ENCODE measurements at regions not wholly inside any gene's neighbourhood (a gene's known extent, or its start where the extent isn't known, plus 50 kb on each side); places are given as distances from the start of the nearest gene placed in this dataset.
"Not testable (repeated sequence)": the region's sequence is repeated elsewhere in the genome, so short reads cannot be mapped to it uniquely, and the experiment has no call there.

GRCh38 chr3:20316238-20316637 is 130.2 kb upstream of the SGO1 start:
- no peak for DNase-seq

DNA sequence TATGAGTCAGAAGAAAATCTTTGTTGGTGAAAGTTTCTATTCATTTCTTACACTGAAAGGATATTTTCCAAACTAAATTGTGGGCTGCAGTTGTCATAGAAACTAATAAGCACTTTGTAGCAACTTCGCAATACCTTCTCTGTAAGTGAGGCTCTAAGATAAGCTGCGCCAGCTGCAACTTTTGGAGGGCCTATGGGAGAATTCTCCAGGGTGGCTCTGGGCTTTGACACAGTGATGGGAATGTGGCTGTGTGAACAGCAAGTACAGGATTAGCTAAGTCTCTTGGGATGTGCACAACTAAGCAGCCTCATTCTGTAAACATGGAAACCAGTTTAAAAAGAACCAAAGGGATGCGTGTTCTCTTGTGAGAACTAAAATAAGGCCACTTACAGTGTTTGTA is 124.6 kb upstream of the SGO1 start:
- no peak for DNase-seq

DNA sequence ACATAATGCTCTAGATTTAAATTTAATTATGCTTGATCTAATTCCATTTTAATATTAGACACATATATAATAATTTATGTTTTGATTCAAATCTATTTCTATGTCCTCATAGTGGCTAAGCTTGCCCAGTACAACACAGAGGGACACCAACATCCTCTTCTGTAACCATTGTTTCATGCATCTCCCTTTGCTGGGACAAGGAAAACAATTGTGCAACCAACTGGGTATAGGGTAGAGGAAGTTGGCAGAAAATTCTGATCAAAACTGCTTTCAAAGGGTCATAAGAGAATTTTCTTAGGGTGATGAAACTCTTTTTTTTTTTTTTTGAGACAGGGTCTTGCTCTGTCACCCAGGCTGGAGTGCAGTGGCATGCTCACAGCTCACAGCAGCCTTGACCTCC is 121.4 kb upstream of the SGO1 start:
- no peak for DNase-seq

DNA sequence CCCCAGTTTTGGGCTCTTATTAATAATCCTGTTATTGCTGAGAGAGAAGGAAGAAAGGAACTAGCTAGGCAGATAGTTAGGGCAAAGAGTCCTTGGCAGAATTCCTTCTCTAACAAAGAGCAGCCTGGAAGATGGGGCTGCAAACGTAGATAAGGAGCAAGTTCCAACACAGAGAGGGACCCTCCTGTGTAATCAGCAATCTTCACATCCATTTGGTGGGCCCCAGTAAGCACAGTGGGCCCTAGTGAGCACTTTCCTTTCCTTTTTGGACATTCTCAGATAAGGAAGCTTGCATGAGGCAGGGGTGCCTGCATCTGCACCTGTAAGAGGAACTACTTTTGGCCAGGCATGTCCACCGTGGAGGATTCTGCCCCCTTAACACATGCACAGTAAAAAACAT is 119.6 kb upstream of the SGO1 start:
- DNase-seq, result no peak

GRCh38 chr3:20302766-20303165 is 116.8 kb upstream of the SGO1 start:
- DNase-seq, result no peak

DNA sequence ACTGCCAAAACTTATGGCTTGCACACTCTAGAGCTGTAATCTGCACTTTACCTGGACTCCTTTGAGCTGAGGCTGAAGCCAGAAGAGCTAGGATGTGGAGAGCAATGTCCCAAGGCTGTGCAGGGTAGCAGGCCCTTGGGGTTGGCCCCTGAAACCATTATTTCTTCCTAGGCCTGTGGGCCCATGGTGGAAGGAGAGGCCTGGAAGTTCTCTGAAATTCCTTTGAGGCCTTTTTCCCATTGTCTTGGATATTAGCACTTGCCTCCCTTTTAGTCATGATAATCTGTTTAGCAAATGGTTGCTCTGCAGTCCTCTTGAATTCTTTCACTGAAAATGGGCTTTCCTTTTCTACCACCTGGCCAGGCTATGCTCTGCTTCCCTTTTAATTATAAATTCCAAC is 102.0 kb upstream of the SGO1 start:
- no peak for DNase-seq

- DNase-seq, result peak; percentile 41 to 46
Measured at GRCh38 chr3:20280257-20280656, 94.3 kb upstream of the SGO1 start.

DNA sequence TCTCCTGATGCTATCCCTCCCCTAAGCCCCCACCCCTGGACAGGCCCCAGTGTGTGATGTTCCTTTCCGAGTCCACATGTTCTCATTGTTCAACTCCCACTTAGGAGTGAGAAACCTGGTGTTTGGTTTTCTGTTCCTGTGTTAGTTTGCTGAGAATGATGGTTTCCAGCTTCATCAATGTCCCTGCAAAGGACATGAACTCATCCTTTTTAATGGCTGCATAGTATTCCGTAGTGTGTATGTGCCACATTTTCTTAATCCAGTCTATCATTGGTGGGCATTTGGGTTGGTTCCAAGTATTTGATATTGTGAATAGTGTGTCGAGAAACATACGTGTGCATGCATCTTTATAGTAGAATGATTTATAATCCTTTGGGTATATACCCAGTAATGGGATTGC is 80.0 kb upstream of the SGO1 start:
- not testable (repeated sequence) for DNase-seq

GRCh38 chr3:20264900-20265567 is 79.0 kb upstream of the SGO1 start:
- DNase-seq, result no peak

DNA sequence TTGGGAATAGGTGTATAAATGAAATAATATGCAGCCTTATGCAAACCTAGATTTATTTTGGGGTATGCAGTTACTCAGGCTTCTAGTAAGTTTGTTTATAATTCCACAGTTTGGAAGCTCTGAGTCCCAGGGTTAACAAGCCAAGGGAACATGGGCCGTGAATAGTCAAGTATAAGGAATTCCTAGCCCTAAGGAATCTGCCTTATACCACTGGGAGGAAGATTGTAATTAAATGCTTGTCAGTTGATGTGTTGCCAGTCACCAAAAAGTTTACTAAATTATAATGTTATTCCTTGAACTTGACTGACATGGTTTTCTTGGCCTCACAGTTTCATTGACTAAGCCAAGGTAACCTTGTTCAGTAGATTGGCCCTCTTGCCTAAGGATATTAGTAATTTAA is 72.4 kb upstream of the SGO1 start:
- no peak for DNase-seq

GRCh38 chr3:20256144-20256543 is 70.1 kb upstream of the SGO1 start:
- no peak for DNase-seq

DNA sequence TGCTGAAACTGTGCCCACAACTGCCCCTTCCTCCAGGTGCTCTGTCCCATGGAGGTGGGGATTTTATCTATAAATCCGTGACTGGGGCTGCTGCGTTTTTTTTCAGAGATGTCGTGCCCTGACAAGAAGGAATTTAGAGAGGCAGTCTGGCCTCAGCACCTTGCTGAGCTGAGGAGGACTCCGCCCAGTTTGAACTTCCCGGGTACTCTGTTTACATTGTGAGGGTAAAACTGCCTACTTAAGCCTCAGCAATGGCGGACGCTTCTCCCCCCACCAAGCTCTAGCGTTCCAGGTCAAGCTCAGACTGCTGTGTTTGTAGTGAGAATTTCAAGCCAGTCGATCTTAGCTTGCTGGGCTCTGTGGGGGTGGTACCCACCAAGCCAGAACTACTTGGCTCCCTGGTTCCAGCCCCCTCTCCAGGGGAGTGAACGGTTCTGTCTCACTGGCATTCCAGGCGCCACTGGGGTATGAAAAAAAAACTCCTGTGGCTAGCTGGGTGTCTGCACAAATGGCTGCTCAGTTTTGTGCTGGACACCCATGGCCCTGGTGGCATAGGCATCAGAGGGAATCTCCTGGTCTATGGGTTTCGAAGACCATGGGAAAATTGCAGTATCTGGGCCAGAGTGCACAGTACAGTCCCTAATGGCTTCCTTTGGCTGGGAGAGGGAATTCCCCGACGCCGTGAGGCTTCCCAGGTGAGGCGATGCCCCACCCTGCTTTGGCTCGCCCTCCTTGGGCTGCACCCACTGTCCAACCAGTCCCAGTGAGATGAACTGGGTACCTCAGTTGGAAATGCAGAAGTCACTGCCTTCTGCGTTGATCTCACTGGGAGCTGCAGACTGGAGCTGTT is 68.5 kb upstream of the SGO1 start:
- no peak for DNase-seq

GRCh38 chr3:20250786-20251185 is 64.8 kb upstream of the SGO1 start:
- DNase-seq, result no peak

DNA sequence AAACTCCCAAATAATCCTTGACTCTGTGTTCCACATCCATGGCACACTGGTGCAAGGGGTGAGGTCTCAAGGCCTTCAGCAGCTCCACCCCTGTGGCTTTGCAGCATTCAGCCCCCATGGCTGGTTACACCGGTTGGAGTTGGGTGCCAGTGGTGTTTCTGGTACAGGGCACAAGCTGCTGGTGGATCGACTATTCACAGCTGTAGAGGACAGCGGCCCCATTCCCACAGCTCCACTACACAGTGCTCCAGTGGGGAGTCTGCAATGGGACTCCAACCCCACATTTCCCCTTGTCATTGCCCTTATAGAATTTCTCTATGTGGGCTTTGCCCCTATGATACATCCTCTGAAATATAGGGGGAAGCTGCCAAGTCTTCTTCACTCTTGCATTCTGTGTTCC is 64.3 kb upstream of the SGO1 start:
- DNase-seq, result no peak

DNA sequence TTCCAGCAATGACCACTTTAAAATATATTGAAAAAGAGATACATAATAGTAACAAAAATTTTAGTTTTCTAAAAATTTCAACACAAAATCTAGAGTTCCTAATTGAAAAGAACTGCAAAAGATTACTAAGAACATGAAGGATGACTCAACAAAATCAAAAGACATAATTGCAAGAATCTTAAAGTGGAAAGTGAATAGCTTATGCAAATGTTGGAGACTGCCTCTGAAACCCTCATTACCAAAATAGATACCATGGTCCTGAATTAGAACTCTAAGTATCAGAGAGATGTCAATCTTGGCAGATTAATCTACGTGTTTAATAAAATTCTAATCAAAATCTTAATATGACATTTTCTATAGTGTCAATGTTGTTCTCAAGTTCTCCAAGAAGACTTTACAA is 60.7 kb upstream of the SGO1 start:
- DNase-seq, result no peak

- DNase-seq, result peak; percentile 3 to 5
Measured at GRCh38 chr3:20245781-20246180, 59.8 kb upstream of the SGO1 start.

- no peak for DNase-seq
Measured at GRCh38 chr3:20240154-20240883, 54.3 kb upstream of the SGO1 start.

GRCh38 chr3:20238199-20238598 is 52.2 kb upstream of the SGO1 start:
- DNase-seq, result not testable (repeated sequence)

DNA sequence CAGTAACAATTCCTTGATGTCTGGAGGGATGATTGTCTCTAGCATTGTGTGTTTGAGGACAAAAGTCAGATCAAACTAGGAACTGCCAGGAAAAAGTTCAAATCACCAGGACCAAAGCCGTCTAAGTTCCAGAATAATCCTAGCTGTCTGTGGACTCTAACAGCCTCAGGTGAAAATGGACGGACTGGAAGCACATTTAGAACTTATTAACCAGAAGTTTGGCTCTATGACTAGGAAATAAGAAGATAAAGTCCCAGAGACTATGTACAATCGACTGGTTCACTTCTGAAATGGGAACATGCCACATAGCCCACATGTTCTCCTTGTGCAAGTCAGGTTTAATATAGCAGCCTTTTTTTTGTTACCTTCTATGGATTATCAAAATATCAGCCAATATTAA is 50.6 kb upstream of the SGO1 start:
- no peak for DNase-seq
